ENCODE measurements at regions not wholly inside any gene's neighbourhood (a gene's known extent, or its start where the extent isn't known, plus 50 kb on each side); places are given as distances from the start of the nearest gene placed in this dataset.
"Not testable (repeated sequence)": the region's sequence is repeated elsewhere in the genome, so short reads cannot be mapped to it uniquely, and the experiment has no call there.

- no peak for DNase-seq
These were observed 603.0 kb downstream of the NR2F1-AS1 start for GRCh38 chr5:92977846-92978540.

DNA sequence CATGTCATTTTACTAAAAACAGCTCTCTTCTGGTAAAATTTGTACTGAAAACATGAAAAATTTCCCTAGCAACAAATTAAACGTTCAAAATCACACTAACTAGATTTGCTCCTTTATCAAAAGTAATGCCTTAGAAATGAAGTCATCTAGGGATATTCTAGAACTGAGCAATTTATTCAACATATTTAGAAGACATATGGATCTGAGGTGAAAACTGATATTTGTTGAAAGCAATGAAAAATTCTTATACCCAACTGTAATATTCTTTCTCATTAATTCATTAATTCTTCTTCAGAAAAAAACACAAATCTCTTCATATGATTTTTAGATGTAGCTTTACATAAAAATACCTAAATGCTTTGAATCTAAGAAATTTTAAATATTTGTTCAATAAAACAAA, 604.9 kb downstream of the NR2F1-AS1 start:
- no peak for DNase-seq

DNA sequence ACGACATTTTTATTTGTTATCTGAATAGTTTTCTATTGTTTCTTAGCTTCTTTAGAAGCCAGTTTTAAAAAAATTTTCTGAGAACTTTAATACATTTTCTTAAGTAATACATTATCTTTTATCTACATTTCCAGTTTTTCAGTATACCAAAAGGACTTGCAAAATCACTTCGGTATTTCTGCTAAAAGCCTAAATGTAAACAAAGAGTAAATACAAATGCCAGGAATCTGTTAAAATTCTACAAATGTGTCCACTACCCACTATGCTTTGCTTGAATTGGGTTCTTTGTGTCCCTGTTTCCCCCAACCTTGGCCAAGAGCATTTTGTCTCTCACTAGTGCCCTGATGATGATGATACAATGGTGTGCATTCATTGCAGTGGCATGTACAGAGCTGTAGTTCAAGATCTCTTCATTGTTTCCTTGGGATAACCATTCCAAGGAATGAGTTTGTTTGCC, 611.2 kb downstream of the NR2F1-AS1 start:
- DNase-seq = no peak

- DNase-seq = no peak
These were observed 611.7 kb downstream of the NR2F1-AS1 start for GRCh38 chr5:92969191-92969780.

DNA sequence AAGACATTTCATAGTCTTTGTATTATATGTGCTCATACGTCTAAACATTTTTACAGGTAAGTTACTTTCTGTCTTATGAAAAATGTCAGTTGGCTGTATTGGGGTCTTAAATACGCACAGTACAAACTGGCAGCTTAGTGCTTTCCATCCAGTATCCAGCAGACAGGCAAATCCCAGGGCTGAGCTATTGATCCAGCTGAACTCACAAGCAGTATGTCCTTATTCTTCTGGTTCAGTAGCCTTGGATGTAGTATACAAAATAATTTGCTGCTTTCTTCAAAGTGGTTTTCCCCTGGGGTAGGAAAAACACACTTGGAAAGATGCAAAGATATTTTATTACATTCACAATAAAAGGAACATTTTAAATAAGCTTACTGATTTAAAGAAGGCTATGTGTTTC, 617.2 kb downstream of the NR2F1-AS1 start:
- DNase-seq = no peak

GRCh38 chr5:92962752-92963151, 618.3 kb downstream of the NR2F1-AS1 start:
- no peak for DNase-seq

GRCh38 chr5:92956886-92957285, 624.1 kb downstream of the NR2F1-AS1 start:
- DNase-seq = no peak

- DNase-seq = no peak
These were observed 628.8 kb downstream of the NR2F1-AS1 start for GRCh38 chr5:92952243-92952642.

- no peak for DNase-seq
These were observed 629.3 kb downstream of the NR2F1-AS1 start for GRCh38 chr5:92951746-92952145.

DNA sequence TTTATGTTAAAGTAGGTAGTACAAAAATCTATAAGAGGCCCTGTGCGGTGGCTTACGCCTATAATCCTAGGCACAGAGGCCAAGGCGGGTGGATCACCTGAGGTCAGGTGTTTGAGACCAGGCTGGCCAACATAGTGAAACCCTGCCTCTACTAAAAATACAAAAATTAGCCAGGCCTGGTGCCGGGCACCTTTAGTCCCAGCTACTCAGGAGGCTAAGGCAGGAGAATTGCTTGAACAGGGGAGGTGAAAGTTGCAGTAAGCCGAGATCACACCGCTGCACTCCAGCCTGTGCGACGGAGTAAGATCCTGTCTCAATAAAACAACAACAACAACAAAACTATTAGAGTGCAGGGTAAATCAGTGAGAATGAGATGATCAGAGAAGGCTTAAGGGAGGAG, 634.5 kb downstream of the NR2F1-AS1 start:
- no peak for DNase-seq

GRCh38 chr5:92945605-92946097, 635.4 kb downstream of the NR2F1-AS1 start:
- DNase-seq = no peak

DNA sequence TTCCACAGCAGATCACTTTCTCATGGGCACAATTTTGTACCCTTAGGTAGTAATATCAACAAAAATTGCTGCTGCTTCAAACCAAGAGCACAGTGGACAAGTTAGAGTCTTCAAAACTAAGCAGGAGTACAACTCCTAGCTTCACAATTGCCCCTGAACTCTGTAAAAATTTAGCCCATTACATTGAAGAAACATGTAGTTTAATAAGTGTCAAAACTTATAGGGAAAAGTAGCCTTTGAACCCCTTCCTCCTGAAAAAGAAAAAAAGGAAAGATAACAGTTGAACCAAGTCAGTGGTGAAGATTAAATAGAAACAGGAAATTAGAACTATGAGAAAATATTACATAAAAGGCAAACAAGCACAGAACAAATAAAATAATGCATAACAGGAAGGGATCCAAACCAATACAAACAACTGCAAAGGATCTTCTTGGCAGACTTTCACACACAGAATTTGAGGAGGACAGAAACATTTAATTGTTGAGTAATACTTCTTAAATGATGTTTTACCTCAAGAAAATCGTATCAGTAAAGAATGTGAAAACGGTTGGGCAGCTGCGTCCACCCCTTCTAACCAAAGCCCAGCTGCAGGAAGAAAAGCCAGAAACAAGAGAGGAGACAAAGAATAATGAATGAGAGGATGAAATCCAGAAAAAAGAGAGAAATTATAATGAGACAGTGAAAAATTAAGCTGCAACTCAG, 636.0 kb downstream of the NR2F1-AS1 start:
- DNase-seq = no peak

- DNase-seq = no peak
These were observed 636.7 kb downstream of the NR2F1-AS1 start for GRCh38 chr5:92944337-92944736.

- no peak for DNase-seq
These were observed 638.3 kb downstream of the NR2F1-AS1 start for GRCh38 chr5:92942762-92943161.

- DNase-seq = no peak
These were observed 639.2 kb downstream of the NR2F1-AS1 start for GRCh38 chr5:92941806-92942205.

DNA sequence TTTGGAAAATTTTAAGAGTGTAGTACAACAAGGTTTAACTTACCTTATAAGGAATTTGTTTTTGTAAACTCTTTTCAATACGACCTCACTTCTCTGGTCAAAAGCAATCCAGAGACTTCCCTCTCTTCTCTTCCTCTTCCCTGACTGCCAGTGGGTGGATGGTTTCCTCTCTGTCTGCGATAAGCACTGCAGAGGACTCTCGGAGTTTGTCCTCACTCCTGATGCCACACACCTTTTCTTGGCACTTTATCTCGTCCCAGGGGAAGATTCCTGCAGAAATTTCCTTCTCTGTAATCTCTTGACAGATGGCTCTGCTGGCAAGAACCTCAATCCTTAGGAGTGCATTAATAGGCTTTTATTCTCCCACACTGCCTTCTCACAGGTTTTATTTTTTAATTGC, 641.6 kb downstream of the NR2F1-AS1 start:
- DNase-seq = no peak

DNA sequence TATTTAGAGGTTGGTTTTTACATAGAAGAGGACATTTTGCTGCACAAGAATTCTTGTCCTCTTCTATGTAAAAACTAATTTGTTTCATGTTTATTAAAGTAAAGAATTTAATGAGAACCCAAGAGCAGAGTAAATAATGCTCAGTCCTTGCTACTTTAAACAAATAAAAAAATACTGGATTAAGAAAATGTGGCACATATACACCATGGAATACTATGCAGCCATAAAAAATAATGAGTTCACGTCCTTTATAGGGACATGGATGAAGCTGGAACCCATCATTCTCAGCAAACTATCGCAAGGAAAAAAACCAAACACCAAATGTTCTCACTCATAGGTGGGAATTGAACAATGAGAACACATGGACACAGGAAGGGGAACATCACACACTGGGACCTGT, 643.6 kb downstream of the NR2F1-AS1 start:
- DNase-seq = not testable (repeated sequence)

DNA sequence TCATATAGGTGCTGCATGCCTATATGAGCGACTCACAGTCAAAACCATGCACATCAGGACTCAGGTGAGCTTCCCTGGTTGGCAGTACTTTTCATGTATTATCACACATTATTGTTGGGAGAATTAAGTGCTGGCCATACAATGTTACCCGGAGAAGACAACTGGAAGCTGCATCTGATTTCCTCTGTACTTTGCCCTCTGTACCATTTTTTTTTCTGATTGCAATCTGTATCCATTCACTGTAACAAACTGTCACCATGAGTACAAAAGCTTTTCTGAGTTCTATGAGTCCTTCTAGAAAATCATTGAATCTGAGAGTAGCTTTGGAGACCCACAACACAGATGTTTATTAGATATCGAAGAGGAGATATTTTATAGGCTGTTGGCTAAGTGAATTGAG, 651.0 kb downstream of the NR2F1-AS1 start:
- no peak for DNase-seq

DNA sequence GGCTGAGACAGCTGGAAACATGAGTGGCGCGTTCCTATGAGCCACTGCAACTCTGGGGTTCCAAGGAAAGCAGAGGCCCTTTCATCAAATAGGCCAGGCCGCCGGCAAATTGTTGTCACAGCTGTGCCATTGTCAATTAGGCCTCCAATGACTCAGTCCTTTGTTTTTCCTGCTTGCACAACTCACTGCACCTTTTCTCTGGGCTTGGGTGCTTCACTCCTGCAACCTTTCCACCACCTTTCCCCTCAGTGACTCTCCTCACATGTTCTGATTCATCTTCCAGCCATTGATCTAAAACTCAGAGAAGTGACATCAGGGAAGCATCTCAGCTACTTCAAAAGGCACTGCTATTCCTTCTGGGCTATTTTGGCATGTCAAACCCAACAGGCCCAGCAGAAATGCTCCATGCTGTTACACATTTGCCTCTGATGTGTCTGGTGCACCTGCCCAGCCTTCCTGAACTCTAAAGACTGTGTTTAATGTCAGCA, 653.7 kb downstream of the NR2F1-AS1 start:
- no peak for DNase-seq

DNA sequence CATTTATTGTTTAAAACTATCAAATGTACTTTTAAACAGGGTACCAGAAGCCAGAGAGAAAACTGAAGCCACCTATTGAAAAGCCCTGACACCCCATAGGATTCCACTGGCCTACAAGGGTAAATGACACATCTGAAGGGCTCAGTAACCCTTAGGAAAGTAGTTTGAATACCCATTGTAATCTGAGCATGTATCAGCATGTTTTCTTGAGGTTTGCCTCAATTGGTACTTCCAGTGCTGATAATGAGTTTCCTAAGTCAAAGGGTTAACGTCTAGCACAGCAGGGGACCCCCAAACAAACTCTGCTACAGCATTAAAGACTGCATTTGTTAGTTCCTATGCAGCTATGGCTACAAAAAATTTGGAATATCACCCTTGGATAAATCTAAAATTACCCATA, 657.1 kb downstream of the NR2F1-AS1 start:
- DNase-seq = no peak

- DNase-seq = no peak
These were observed 658.6 kb downstream of the NR2F1-AS1 start for GRCh38 chr5:92922231-92922967.

- DNase-seq = no peak
These were observed 664.0 kb downstream of the NR2F1-AS1 start for GRCh38 chr5:92917044-92917443.

DNA sequence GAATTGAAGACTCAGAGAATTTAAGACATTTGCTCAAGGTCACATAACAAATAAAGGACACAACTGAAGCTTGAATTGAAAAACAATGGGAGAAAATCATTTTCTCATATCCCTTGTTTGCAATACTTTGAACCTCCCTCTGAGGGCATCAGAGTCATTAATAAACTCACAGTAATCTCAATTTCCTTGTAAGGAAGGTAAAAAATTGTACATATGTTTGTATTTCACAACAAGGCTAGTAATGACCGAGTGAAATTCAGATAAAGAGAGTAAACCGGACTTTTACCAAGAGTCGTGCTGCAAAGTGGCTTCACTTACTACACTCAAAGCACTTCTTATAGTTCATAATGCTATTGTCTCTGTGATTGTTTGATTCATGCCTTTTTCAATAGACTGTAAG, 665.0 kb downstream of the NR2F1-AS1 start:
- DNase-seq = no peak
